Ishikawa (cell line): ENCODE measurements at regions not wholly inside any gene's neighbourhood (a gene's known extent, or its start where the extent isn't known, plus 50 kb on each side); places are given as distances from the start of the nearest gene placed in this dataset.

Experiments used
- YY1 ChIP-seq: IDR thresholded peaks from 2 replicates; pipeline ENCODE4 v1.6.1; 2012; ENCODE audit warnings: low read depth
- TF ChIP-seq, protein P1 (sequence below): IDR thresholded peaks from 2 replicates; pipeline ENCODE4 v1.6.1; 2012; ENCODE audit warnings: low read depth, mild to moderate bottlenecking

DNA sequence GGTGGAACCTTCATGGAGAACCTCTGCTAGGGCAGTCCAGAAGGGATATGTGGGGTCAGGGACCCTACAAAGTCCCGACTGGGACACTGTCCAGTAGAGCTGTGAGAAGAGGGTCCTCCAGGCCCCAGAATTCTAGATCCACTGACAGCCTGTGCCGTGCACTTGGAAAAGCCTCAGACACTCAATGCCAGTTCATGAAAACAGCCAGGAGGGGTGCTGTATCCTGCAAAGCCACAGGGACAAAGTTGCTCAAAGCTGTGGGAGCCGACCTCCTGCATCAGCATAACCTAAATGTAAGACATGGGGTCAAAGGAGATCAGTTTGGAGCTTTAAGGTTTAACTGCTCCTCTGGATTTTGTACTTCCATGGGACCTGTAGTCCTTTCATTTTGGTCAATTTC, 448.8 kb upstream of the CADM2 start:
- TF ChIP-seq, protein P1, sequence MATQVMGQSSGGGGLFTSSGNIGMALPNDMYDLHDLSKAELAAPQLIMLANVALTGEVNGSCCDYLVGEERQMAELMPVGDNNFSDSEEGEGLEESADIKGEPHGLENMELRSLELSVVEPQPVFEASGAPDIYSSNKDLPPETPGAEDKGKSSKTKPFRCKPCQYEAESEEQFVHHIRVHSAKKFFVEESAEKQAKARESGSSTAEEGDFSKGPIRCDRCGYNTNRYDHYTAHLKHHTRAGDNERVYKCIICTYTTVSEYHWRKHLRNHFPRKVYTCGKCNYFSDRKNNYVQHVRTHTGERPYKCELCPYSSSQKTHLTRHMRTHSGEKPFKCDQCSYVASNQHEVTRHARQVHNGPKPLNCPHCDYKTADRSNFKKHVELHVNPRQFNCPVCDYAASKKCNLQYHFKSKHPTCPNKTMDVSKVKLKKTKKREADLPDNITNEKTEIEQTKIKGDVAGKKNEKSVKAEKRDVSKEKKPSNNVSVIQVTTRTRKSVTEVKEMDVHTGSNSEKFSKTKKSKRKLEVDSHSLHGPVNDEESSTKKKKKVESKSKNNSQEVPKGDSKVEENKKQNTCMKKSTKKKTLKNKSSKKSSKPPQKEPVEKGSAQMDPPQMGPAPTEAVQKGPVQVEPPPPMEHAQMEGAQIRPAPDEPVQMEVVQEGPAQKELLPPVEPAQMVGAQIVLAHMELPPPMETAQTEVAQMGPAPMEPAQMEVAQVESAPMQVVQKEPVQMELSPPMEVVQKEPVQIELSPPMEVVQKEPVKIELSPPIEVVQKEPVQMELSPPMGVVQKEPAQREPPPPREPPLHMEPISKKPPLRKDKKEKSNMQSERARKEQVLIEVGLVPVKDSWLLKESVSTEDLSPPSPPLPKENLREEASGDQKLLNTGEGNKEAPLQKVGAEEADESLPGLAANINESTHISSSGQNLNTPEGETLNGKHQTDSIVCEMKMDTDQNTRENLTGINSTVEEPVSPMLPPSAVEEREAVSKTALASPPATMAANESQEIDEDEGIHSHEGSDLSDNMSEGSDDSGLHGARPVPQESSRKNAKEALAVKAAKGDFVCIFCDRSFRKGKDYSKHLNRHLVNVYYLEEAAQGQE, result no peak
- TF ChIP-seq YY1, result no peak
